Ishikawa (cell line): ENCODE measurements at regions not wholly inside any gene's neighbourhood (a gene's known extent, or its start where the extent isn't known, plus 50 kb on each side); places are given as distances from the start of the nearest gene placed in this dataset.

Experiments
- EP300 ChIP-seq: IDR thresholded peaks from 2 replicates; pipeline ENCODE4 v1.6.1; 2012; ENCODE audit warnings: borderline replicate concordance
- FOXM1 ChIP-seq: IDR thresholded peaks from 2 replicates; pipeline ENCODE4 v1.6.1; 2012; ENCODE audit warnings: low read depth, borderline replicate concordance
- NFIC ChIP-seq: IDR thresholded peaks from 2 replicates; pipeline ENCODE4 v1.6.1; 2012
- RAD21 ChIP-seq: IDR thresholded peaks from 2 replicates; pipeline ENCODE4 v1.6.1; 2012; ENCODE audit warnings: low read depth
- REST ChIP-seq: IDR thresholded peaks from 2 replicates; pipeline ENCODE4 v1.6.1; 2012; ENCODE audit warnings: low read depth, mild to moderate bottlenecking
- TCF12 ChIP-seq: IDR thresholded peaks from 2 replicates; pipeline ENCODE4 v1.6.1; 2012; ENCODE audit warnings: low read depth
- YY1 ChIP-seq: IDR thresholded peaks from 2 replicates; pipeline ENCODE4 v1.6.1; 2012; ENCODE audit warnings: low read depth
- TF ChIP-seq, protein P1 (sequence below): IDR thresholded peaks from 2 replicates; pipeline ENCODE4 v1.6.1; 2012

DNA sequence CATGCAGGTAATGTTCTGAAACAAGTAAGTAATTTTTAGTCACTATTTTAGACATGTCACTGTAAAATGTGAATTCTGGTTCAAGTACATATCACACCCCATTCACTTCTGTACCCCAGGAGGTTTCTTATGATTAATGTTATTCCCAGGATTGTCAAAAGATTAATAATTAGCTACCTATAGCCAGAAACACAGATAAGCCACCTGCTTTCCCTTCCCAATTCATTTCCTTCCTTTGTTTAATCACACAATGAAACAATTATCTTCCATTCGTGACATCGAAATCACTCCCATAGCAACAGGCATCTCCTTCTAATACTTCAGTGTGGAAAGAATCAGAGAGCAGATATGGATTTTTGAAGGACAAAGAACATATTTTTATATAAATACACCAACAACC, 1650.3 kb upstream of the CELF4 start:
- TF ChIP-seq EP300 = no peak
- no peak for TF ChIP-seq REST
- TF ChIP-seq YY1 = no peak
- no peak for TF ChIP-seq FOXM1
- no peak for TF ChIP-seq RAD21
- TF ChIP-seq, protein P1, sequence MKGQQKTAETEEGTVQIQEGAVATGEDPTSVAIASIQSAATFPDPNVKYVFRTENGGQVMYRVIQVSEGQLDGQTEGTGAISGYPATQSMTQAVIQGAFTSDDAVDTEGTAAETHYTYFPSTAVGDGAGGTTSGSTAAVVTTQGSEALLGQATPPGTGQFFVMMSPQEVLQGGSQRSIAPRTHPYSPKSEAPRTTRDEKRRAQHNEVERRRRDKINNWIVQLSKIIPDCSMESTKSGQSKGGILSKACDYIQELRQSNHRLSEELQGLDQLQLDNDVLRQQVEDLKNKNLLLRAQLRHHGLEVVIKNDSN = no peak
- TF ChIP-seq TCF12 = no peak
- no peak for TF ChIP-seq NFIC
